ENCODE measurements at regions not wholly inside any gene's neighbourhood (a gene's known extent, or its start where the extent isn't known, plus 50 kb on each side); places are given as distances from the start of the nearest gene placed in this dataset.

- ATAC-seq (no peak), DNase-seq (no peak)
- Histone ChIP-seq H3K27ac (no peak overlapping the region), H3K36me3 (ENCODE audit: insufficient read depth in 1 of 2, low read depth in 1 of 2) (no peaks in the 10 kb centered on the region), H3K27me3 (ENCODE audit: insufficient read depth in 3 of 3, low read length in 2 of 3) (no peaks in the 10 kb centered on the region), H3K9me3 (no peaks in the 10 kb centered on the region), H3K4me3 (no peak overlapping the region), H3K4me1 (peaks cover 3% of the 10 kb centered on the region)
- WGBS, 3 donors: 90 to 98% (median 95%) methylated on average over 4 of the region's 4 CpGs
- TF ChIP-seq, protein P1, sequence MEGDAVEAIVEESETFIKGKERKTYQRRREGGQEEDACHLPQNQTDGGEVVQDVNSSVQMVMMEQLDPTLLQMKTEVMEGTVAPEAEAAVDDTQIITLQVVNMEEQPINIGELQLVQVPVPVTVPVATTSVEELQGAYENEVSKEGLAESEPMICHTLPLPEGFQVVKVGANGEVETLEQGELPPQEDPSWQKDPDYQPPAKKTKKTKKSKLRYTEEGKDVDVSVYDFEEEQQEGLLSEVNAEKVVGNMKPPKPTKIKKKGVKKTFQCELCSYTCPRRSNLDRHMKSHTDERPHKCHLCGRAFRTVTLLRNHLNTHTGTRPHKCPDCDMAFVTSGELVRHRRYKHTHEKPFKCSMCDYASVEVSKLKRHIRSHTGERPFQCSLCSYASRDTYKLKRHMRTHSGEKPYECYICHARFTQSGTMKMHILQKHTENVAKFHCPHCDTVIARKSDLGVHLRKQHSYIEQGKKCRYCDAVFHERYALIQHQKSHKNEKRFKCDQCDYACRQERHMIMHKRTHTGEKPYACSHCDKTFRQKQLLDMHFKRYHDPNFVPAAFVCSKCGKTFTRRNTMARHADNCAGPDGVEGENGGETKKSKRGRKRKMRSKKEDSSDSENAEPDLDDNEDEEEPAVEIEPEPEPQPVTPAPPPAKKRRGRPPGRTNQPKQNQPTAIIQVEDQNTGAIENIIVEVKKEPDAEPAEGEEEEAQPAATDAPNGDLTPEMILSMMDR (IDR thresholded peaks at IDR 0.05): no peak
- intact Hi-C loops (cut with DNase I): loop anchor here in 1 of 2 donors (5.0 to 10.0 kb wide), 2 partner anchors 148 to 920 kb away; no protein-coding TSS in a partner anchor
Observed at GRCh38 chr5:82644766-82645165, 366.6 kb upstream of the RPS23 start.

GRCh38 chr5:82644229-82644628 lies 366.1 kb upstream of the RPS23 start:
- Histone ChIP-seq H3K4me3 (no peak overlapping the region), H3K27me3 (ENCODE audit: insufficient read depth in 3 of 3, low read length in 2 of 3) (no peaks in the 10 kb centered on the region), H3K9me3 (no peaks in the 10 kb centered on the region), H3K4me1 (peaks cover 9% of the 10 kb centered on the region), H3K36me3 (ENCODE audit: insufficient read depth in 1 of 2, low read depth in 1 of 2) (no peaks in the 10 kb centered on the region), H3K27ac (no peak overlapping the region)
- no peak for DNase-seq
- intact Hi-C loops (cut with DNase I): loop anchor here in 1 of 2 donors (5.0 to 10.0 kb wide), 2 partner anchors 148 to 921 kb away; no protein-coding TSS in a partner anchor
- no peak for ATAC-seq
- TF ChIP-seq, protein P1 (IDR thresholded peaks at IDR 0.05): no peak

GRCh38 chr5:82642313-82642712 lies 364.2 kb upstream of the RPS23 start:
- Histone ChIP-seq H3K4me1 (peaks cover 15% of the 10 kb centered on the region), H3K27ac (no peak overlapping the region), H3K9me3 (no peaks in the 10 kb centered on the region), H3K36me3 (ENCODE audit: insufficient read depth in 1 of 2, low read depth in 1 of 2) (no peaks in the 10 kb centered on the region), H3K27me3 (ENCODE audit: insufficient read depth in 3 of 3, low read length in 2 of 3) (no peaks in the 10 kb centered on the region), H3K4me3 (no peak overlapping the region)
- TF ChIP-seq, protein P1 (IDR thresholded peaks at IDR 0.05): no peak
- intact Hi-C loops (cut with DNase I): loop anchor here in 1 of 2 donors (5.0 to 10.0 kb wide), 2 partner anchors 150 to 922 kb away; no protein-coding TSS in a partner anchor
- 78 to 99% (median 98%) methylated on average over 3 of the region's 3 CpGs for WGBS, 3 donors
- ATAC-seq (no peak), DNase-seq (no peak)

- no peaks in the 10 kb centered on the region for H3K36me3 ChIP-seq (ENCODE audit: insufficient read depth in 1 of 2, low read depth in 1 of 2)
- ATAC-seq: peak; percentile 90 to 98 (median 96)
- WGBS, 3 donors: 22 to 26% (median 24%) methylated on average over 4 of the region's 4 CpGs
- TF ChIP-seq, protein P1 (IDR thresholded peaks at IDR 0.05): peak; percentile 72
- H3K9me3 ChIP-seq: no peaks in the 10 kb centered on the region
- H3K4me3 ChIP-seq: no peak overlapping the region
- no peak overlapping the region for H3K27ac ChIP-seq
- intact Hi-C loops (cut with DNase I): loop anchor here in 1 of 2 donors (5.0 to 10.0 kb wide), 2 partner anchors 151 to 923 kb away; no protein-coding TSS in a partner anchor
- peak; percentile 51 to 66 for DNase-seq
- peaks cover 15% of the 10 kb centered on the region for H3K4me1 ChIP-seq
- H3K27me3 ChIP-seq (ENCODE audit: insufficient read depth in 3 of 3, low read length in 2 of 3): no peaks in the 10 kb centered on the region
Observed at GRCh38 chr5:82641331-82642003, 363.3 kb upstream of the RPS23 start.

Measured in psoas muscle (tissue), 7 donors.